Activated T-cell treated with anti-CD3 and anti-CD28 coated beads for 48 hours (primary cell): ENCODE measurements at regions not wholly inside any gene's neighbourhood (a gene's known extent, or its start where the extent isn't known, plus 50 kb on each side); places are given as distances from the start of the nearest gene placed in this dataset.

Experiments used
- DNase-seq: peaks from one replicate; pipeline ENCODE4 v3.0.0-alpha.2; 2020; ENCODE audit warnings: low read depth

DNA sequence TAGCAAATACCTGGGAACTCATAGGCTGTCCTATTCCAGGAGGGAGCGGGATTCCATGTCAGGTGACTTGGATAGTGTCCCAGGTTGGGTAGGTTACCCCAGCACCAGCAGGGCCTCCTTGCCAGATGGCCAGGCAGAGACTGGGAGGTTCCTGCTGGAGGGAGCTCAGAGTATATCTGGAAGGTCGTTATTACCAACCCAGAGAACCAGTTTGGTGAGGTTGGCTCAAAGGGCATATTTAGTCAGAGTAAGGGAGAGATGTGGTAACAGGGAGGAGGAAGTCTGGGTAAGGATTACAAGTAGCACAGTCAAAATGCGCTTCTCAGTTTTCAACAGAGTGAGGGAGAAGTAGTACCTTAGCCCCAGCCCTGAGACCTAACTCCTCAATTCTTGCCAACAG, 53.3 kb upstream of the LNX1 start:
- DNase-seq = no peak
